Endothelial cell of umbilical vein (primary cell): ENCODE measurements at regions not wholly inside any gene's neighbourhood (a gene's known extent, or its start where the extent isn't known, plus 50 kb on each side); places are given as distances from the start of the nearest gene placed in this dataset.

Source experiments
- BruUV-seq: library from RNA; stranded (reverse); fragments of 400-500 nt; replicated peaks from 2 replicates; lab custom pipeline; 2021; lab: Mats Ljungman, UMichigan
- CTCF ChIA-PET: fragments of 300-600, 350-600 bp; sonication (Branson Sonifier 250); formaldehyde crosslinking; loops from one replicate; lab custom pipeline; 2021; ENCODE audit warnings: antibody characterized with exemption, inconsistent platforms; lab: Charles Lee
- POLR2A ChIA-PET: fragments of 300-600, 350-600 bp; sonication (Branson Sonifier 250); formaldehyde crosslinking; loops from one replicate; lab custom pipeline; 2021; ENCODE audit warnings: antibody characterized with exemption, inconsistent platforms; lab: Charles Lee
- DNase-seq: peaks from one replicate; pipeline ENCODE4 v3.0.0-alpha.2; 2011; ENCODE audit warnings: low read depth, low spot score
- FAIRE-seq: peaks from 2 replicates; lab custom pipeline; 2011; peaks lifted over from hg19 to GRCh38; lab: Jason Lieb, UNC
- H2AFZ ChIP-seq: 2 replicates; pipeline ENCODE4 v1.6.0; 2012; ENCODE audit warnings: low read depth, low read length, control low read depth, inconsistent platforms
- H3K27ac ChIP-seq: 2 replicates; pipeline ENCODE4 v1.5.1; 2011; ENCODE audit warnings: low read depth, mild to moderate bottlenecking, control low read depth, low read length, moderate library complexity; ENCODE audit not compliant: insufficient read depth
- H3K27me3 ChIP-seq, 2 experiments: 2 replicates each; pipeline versions ENCODE4 v1.6.0 to v1.6.1; 2011; ENCODE audit warnings: low read length in 2 of 2, mixed read lengths in 1 of 2; ENCODE audit not compliant: control insufficient read depth in 2 of 2, insufficient read depth in 2 of 2
- H3K36me3 ChIP-seq, 2 experiments: 2 replicates in 1 of 2; 3 replicates in 1 of 2; pipeline ENCODE4 v1.5.1; 2011; ENCODE audit warnings: low read length in 2 of 2, mild to moderate bottlenecking in 1 of 2, moderate library complexity in 1 of 2; ENCODE audit not compliant: control insufficient read depth in 2 of 2, insufficient read depth in 2 of 2; ENCODE audit errors: extremely low read depth in 1 of 2
- H3K4me1 ChIP-seq: 3 replicates; pipeline ENCODE4 v1.5.1; 2011; ENCODE audit warnings: mild to moderate bottlenecking, low read length; ENCODE audit not compliant: control insufficient read depth, insufficient read depth; ENCODE audit errors: extremely low read depth
- H3K4me2 ChIP-seq: 2 replicates; pipeline ENCODE4 v1.6.1; 2011; ENCODE audit warnings: low read length, control low read depth, mixed read lengths; ENCODE audit not compliant: insufficient read depth
- H3K4me3 ChIP-seq, 3 experiments: fragments of 200-600 bp in 1 of 3; sonication (generic), shearing (Covaris generic) in 1 of 3; replicated peaks in 1 of 3; 2 replicates each; pipeline ENCODE4 v1.5.1; 2011 to 2016; ENCODE audit warnings: control low read depth in 3 of 3, low read length in 3 of 3, mild to moderate bottlenecking in 2 of 3, inconsistent platforms in 1 of 3, low read depth in 1 of 3, moderate library complexity in 1 of 3; ENCODE audit not compliant: insufficient read depth in 1 of 3
- H3K79me2 ChIP-seq: 2 replicates; pipeline ENCODE4 v1.6.0; 2012; ENCODE audit warnings: low read length, inconsistent platforms; ENCODE audit not compliant: control insufficient read depth, insufficient read depth
- H3K9ac ChIP-seq: replicated peaks from 2 replicates; pipeline ENCODE3; 2011; ENCODE audit warnings: low read length, control low read depth; ENCODE audit not compliant: insufficient read depth; ENCODE audit errors: extremely low read depth
- H3K9me1 ChIP-seq: replicated peaks from 3 replicates; pipeline ENCODE4 v1.6.0; 2011; ENCODE audit warnings: mild to moderate bottlenecking, low read length; ENCODE audit not compliant: control insufficient read depth, insufficient read depth; ENCODE audit errors: extremely low read depth
- H3K9me3 ChIP-seq: replicated peaks from 2 replicates; pipeline ENCODE4 v1.5.1; 2012; ENCODE audit warnings: low read length, inconsistent platforms; ENCODE audit not compliant: control insufficient read depth, insufficient read depth
- H4K20me1 ChIP-seq: replicated peaks from 2 replicates; pipeline ENCODE3; 2011; ENCODE audit warnings: mild to moderate bottlenecking, low read length; ENCODE audit not compliant: control insufficient read depth, insufficient read depth; ENCODE audit errors: extremely low read depth
- CTCF ChIP-seq, 2 donors: IDR thresholded peaks; 1 replicate in 1 of 2; 2 replicates in 1 of 2; pipeline ENCODE4 v1.5.1; 2011; ENCODE audit warnings: low read length in 2 of 2, mild to moderate bottlenecking in 2 of 2, moderate library complexity in 2 of 2, control low read depth in 1 of 2, inconsistent platforms in 1 of 2, low read depth in 1 of 2; ENCODE audit not compliant: insufficient read depth in 1 of 2; ENCODE audit errors: extremely low read depth in 1 of 2
- EZH2 ChIP-seq: IDR thresholded peaks from 2 replicates; pipeline ENCODE4 v1.6.1; 2012; ENCODE audit warnings: borderline replicate concordance, low read depth, mild to moderate bottlenecking, moderate library complexity, low read length, inconsistent platforms; ENCODE audit not compliant: severe bottlenecking
- FOS ChIP-seq: IDR thresholded peaks from 2 replicates; pipeline ENCODE4 v1.6.1; 2011; ENCODE audit warnings: mild to moderate bottlenecking, low read length, moderate library complexity, borderline replicate concordance; ENCODE audit not compliant: insufficient read depth
- GATA2 ChIP-seq: IDR thresholded peaks from 2 replicates; pipeline ENCODE4 v1.7.0; 2011; ENCODE audit warnings: low read depth, mild to moderate bottlenecking, moderate library complexity, mixed read lengths, low read length; ENCODE audit not compliant: insufficient read length, insufficient read depth
- JUN ChIP-seq: IDR thresholded peaks from 2 replicates; pipeline ENCODE4 v1.6.1; 2011; ENCODE audit warnings: borderline replicate concordance, low read depth; ENCODE audit not compliant: insufficient read length, insufficient read depth
- MAX ChIP-seq: IDR thresholded peaks from 2 replicates; pipeline ENCODE4 v1.6.1; 2011; ENCODE audit not compliant: insufficient read depth, insufficient read length
- MYC ChIP-seq: IDR thresholded peaks from one replicate; pipeline ENCODE4 v1.6.1; 2011; ENCODE audit warnings: mild to moderate bottlenecking, low read depth, low read length
- POLR2A ChIP-seq: IDR thresholded peaks from 2 replicates; pipeline ENCODE4 v1.6.1; 2012; ENCODE audit warnings: low read depth, mild to moderate bottlenecking, control low read depth, low read length
- POLR2AphosphoS5 ChIP-seq: IDR thresholded peaks from 2 replicates; pipeline ENCODE4 v1.6.1; 2012; ENCODE audit warnings: low read depth, mild to moderate bottlenecking, control low read depth, low read length, moderate library complexity; ENCODE audit not compliant: insufficient read depth
- dilution Hi-C: fragments of 300-500 bp; cut with MboI; formaldehyde crosslinking; loops from one replicate; pipeline ENCODE4 v1.15.0; 2019; ENCODE audit warnings: low sequenced_read_pairs; ENCODE audit not compliant: extremely low pct_ligation_motif_present
- intact Hi-C: fragments of 100-400 bp; cut with micrococcal nuclease; formaldehyde crosslinking; loops from one replicate; pipeline ENCODE4 v1.10.0; 2022

GRCh38 chr3:110654843-110655502, 416.6 kb upstream of the NECTIN3 start:
- dilution Hi-C loops: no loop called here
- ChIA-PET CTCF (no interaction called here), POLR2A (no interaction called here)
- no peaks in the 10 kb centered on the region for H3K9me1 ChIP-seq
- DNase-seq (no peak), FAIRE-seq (no peak)
- no peak overlapping the region for H2AFZ ChIP-seq
- no peaks in the 10 kb centered on the region for H4K20me1 ChIP-seq
- no peak overlapping the region for H3K9ac ChIP-seq
- TF ChIP-seq GATA2: no peak
- no peak for TF ChIP-seq FOS
- TF ChIP-seq POLR2A: no peak
- no peak for TF ChIP-seq CTCF (IDR thresholded peaks at IDR 0.05; ENCODE audit: extremely low read depth in 1 of 2, insufficient read depth in 1 of 2, low read depth in 1 of 2, low read length in 2 of 2)
- TF ChIP-seq JUN: no peak
- no peak for TF ChIP-seq POLR2AphosphoS5
- no peak for TF ChIP-seq MAX
- TF ChIP-seq EZH2: no peak
- TF ChIP-seq MYC: no peak
- no peak overlapping the region for H3K4me3 ChIP-seq
- intact Hi-C loops: no loop called here
- no peaks in the 10 kb centered on the region for H3K36me3 ChIP-seq
- H3K27ac ChIP-seq: no peak overlapping the region
- H3K4me2 ChIP-seq: no peak overlapping the region
- no TSS peak for BruUV-seq
- H3K79me2 ChIP-seq: no peaks in the 10 kb centered on the region
- no peaks in the 10 kb centered on the region for H3K9me3 ChIP-seq
- H3K27me3 ChIP-seq: no peaks in the 10 kb centered on the region
- no peaks in the 10 kb centered on the region for H3K4me1 ChIP-seq
